Ishikawa (cell line): ENCODE measurements at regions not wholly inside any gene's neighbourhood (a gene's known extent, or its start where the extent isn't known, plus 50 kb on each side); places are given as distances from the start of the nearest gene placed in this dataset.

Experiments
- CEBPB ChIP-seq: IDR thresholded peaks from 2 replicates; pipeline ENCODE4 v1.6.1; 2012
- EGR1 ChIP-seq: IDR thresholded peaks from 2 replicates; pipeline ENCODE4 v1.6.1; 2012
- NFIC ChIP-seq: IDR thresholded peaks from 2 replicates; pipeline ENCODE4 v1.6.1; 2012
- RAD21 ChIP-seq: IDR thresholded peaks from 2 replicates; pipeline ENCODE4 v1.6.1; 2012; ENCODE audit warnings: low read depth
- REST ChIP-seq: IDR thresholded peaks from 2 replicates; pipeline ENCODE4 v1.6.1; 2012; ENCODE audit warnings: low read depth, mild to moderate bottlenecking
- TAF1 ChIP-seq: IDR thresholded peaks from 2 replicates; pipeline ENCODE4 v1.6.1; 2012; ENCODE audit warnings: low read depth, mild to moderate bottlenecking
- TEAD4 ChIP-seq: IDR thresholded peaks from 2 replicates; pipeline ENCODE4 v1.6.1; 2012
- ZBTB7A ChIP-seq: IDR thresholded peaks from 2 replicates; pipeline ENCODE4 v1.6.1; 2012; ENCODE audit warnings: low read depth

GRCh38 chr3:159540882-159541495 is 447.6 kb upstream of the IL12A start:
- TF ChIP-seq NFIC (no peak), TAF1 (no peak), ZBTB7A (no peak), CEBPB (no peak), EGR1 (no peak), RAD21 (no peak), TEAD4 (no peak), REST (no peak)
